OCI-LY7 (cell line): ENCODE measurements at regions not wholly inside any gene's neighbourhood (a gene's known extent, or its start where the extent isn't known, plus 50 kb on each side); places are given as distances from the start of the nearest gene placed in this dataset.

Source experiments
- CTCF ChIP-seq: fragments of 200-600 bp; sonication (generic); conservative IDR thresholded peaks from 2 replicates; pipeline ENCODE4 v1.5.1; 2014; ENCODE audit warnings: mild to moderate bottlenecking, antibody characterized with exemption, low read length, moderate library complexity, mixed read lengths
- EZH2phosphoT487 ChIP-seq: fragments of 200-600 bp; sonication (generic); IDR thresholded peaks from 2 replicates; pipeline ENCODE4 v1.6.1; 2018; ENCODE audit warnings: low read depth, borderline replicate concordance, mild to moderate bottlenecking, mixed run types, antibody characterized with exemption, low read length, moderate library complexity, mixed read lengths

DNA sequence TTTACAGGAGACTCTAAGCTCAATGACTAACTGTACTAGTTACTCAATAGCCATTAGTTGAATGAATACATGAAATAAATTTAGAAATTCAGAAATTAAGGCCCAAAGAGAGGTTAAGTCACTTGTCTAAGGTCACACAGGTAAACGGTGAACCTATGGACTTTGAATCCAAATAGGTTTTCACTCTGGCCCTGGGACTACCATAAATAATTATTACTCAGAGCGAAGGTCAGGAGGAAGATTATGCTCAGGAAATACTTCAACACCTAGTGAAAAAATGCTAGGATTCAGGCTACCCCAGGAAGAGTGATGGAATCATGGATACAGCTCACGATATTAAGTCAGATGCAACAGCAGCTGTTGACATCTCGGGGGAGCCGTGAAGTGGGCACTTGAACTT, 417.4 kb downstream of the GABRG2 start:
- TF ChIP-seq CTCF (no peak), EZH2phosphoT487 (no peak)
